Transverse colon (tissue), 4 donors: ENCODE measurements at regions not wholly inside any gene's neighbourhood (a gene's known extent, or its start where the extent isn't known, plus 50 kb on each side); places are given as distances from the start of the nearest gene placed in this dataset.

Source experiments
- DNase-seq: peaks from one replicate; pipeline ENCODE4 v3.0.0-alpha.2; 2019
- H3K27ac ChIP-seq, 4 donors: fragments of 200-600 bp; sonication (generic); 2 replicates each; pipeline ENCODE4 v1.5.1; 2016 to 2018; ENCODE audit warnings: inconsistent platforms in 4 of 4
- H3K27me3 ChIP-seq: fragments of 200-600 bp; sonication (generic); 2 replicates; pipeline ENCODE4 v1.5.1; 2017; ENCODE audit warnings: inconsistent platforms
- H3K36me3 ChIP-seq, 4 donors: fragments of 200-600 bp; sonication (generic); 2 replicates each; pipeline ENCODE4 v1.5.1; 2017 to 2019; ENCODE audit warnings: inconsistent platforms in 4 of 4
- H3K4me1 ChIP-seq, 4 donors: fragments of 200-600 bp; sonication (generic); 2 replicates each; pipeline ENCODE4 v1.5.1; 2017 to 2020; ENCODE audit warnings: inconsistent platforms in 4 of 4
- H3K4me3 ChIP-seq, 4 donors: fragments of 200-600 bp; sonication (generic); 1 replicate in 1 of 4; 2 replicates in 3 of 4; pipeline versions ENCODE4 v1.5.1 to v1.6.1; 2017 to 2019; ENCODE audit warnings: inconsistent platforms in 4 of 4
- H3K9me3 ChIP-seq, 2 donors: fragments of 200-600 bp; sonication (generic); 2 replicates each; pipeline ENCODE4 v1.5.1; 2017 to 2019; ENCODE audit warnings: inconsistent platforms in 2 of 2
- EP300 ChIP-seq: sonication (generic); formaldehyde crosslinking; IDR thresholded peaks from one replicate; pipeline ENCODE4 v1.6.1; 2017; ENCODE audit warnings: antibody characterized with exemption, low read depth
- POLR2A ChIP-seq: fragments of 450-650 bp; IDR thresholded peaks from one replicate; pipeline ENCODE4 v1.6.1; 2016; ENCODE audit warnings: antibody characterized with exemption, mild to moderate bottlenecking, moderate library complexity
- POLR2AphosphoS5 ChIP-seq, 3 donors: sonication (generic); formaldehyde crosslinking; IDR thresholded peaks; one replicate each; pipeline ENCODE4 v1.6.1; 2016; ENCODE audit warnings: antibody characterized with exemption in 3 of 3
- WGBS, 2 donors: methylation state at CpG; one replicate each; pipeline ENCODE4 v1.1.5; 2018; ENCODE audit warnings: low coverage in 1 of 2; 5-methylcytosine and 5-hydroxymethylcytosine counted together
- in situ Hi-C, 4 donors: fragments of 200-750 bp; cut with MboI; loops; one replicate each; pipeline versions ENCODE4 v1.15.0 to v1.15.1; 2017; ENCODE audit warnings: low sequenced_read_pairs in 3 of 4, low pct_ligation_motif_present in 1 of 4, low pct_unique_long_range_greater_than_20kb in 1 of 4
- intact Hi-C: fragments of 100-400 bp; cut with DNase I; formaldehyde crosslinking; loops from one replicate; pipeline ENCODE4 v1.15.1; 2023; ENCODE audit warnings: low total_unique reads
- TF ChIP-seq, protein P1 (sequence below), 5 experiments: fragments of 200-600 bp in 3 of 5; fragments of 450-650 bp in 2 of 5; sonication (generic) in 3 of 5; IDR thresholded peaks; 1 replicate in 2 of 5; 2 replicates in 3 of 5; pipeline ENCODE4 v1.5.1; 2016 to 2017; ENCODE audit warnings: antibody characterized with exemption in 5 of 5, inconsistent platforms in 3 of 5, mild to moderate bottlenecking in 2 of 5, moderate library complexity in 1 of 5

DNA sequence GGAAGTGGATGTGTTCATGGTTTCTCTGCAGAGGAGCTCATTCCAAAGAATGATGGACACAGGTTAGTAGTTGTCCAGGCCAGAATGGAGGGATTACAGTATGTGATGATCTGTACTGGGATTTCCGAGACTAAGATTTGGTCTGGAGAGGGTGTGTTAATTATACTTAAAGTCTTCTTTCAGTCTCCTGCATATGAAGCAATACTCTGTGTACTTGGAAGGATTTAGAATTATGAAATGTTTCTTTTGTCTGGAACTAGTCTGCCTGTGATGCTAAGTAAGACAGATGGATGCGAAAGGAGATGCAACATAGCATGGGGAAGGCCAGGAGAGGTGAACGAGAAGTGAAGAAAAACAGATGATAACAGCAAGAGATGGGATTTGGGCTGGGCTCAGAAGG, 305.1 kb upstream of the LYZL1 start:
- H3K27ac ChIP-seq = no peak overlapping the region
- no peak for TF ChIP-seq EP300
- no peak for TF ChIP-seq POLR2AphosphoS5 (IDR thresholded peaks at IDR 0.05)
- no peak for TF ChIP-seq POLR2A
- TF ChIP-seq, protein P1, sequence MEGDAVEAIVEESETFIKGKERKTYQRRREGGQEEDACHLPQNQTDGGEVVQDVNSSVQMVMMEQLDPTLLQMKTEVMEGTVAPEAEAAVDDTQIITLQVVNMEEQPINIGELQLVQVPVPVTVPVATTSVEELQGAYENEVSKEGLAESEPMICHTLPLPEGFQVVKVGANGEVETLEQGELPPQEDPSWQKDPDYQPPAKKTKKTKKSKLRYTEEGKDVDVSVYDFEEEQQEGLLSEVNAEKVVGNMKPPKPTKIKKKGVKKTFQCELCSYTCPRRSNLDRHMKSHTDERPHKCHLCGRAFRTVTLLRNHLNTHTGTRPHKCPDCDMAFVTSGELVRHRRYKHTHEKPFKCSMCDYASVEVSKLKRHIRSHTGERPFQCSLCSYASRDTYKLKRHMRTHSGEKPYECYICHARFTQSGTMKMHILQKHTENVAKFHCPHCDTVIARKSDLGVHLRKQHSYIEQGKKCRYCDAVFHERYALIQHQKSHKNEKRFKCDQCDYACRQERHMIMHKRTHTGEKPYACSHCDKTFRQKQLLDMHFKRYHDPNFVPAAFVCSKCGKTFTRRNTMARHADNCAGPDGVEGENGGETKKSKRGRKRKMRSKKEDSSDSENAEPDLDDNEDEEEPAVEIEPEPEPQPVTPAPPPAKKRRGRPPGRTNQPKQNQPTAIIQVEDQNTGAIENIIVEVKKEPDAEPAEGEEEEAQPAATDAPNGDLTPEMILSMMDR (IDR thresholded peaks at IDR 0.05) = no peak
- DNase-seq = no peak
- in situ Hi-C loops (loop anchor here in 2 of 4 donors (10.0 kb wide), 1 partner anchor 319 kb away; no protein-coding TSS in a partner anchor), intact Hi-C loops (no loop called here)
- H3K9me3 ChIP-seq = no peaks in the 10 kb centered on the region
- H3K4me1 ChIP-seq = peaks cover 0 to 7% (median 3%) of the 10 kb centered on the region in 4 donors
- no peaks in the 10 kb centered on the region for H3K27me3 ChIP-seq
- 54 to 67% methylated on average over 3 of the region's 3 CpGs for WGBS, 2 donors
- H3K4me3 ChIP-seq = no peak overlapping the region
- H3K36me3 ChIP-seq = no peaks in the 10 kb centered on the region

DNA sequence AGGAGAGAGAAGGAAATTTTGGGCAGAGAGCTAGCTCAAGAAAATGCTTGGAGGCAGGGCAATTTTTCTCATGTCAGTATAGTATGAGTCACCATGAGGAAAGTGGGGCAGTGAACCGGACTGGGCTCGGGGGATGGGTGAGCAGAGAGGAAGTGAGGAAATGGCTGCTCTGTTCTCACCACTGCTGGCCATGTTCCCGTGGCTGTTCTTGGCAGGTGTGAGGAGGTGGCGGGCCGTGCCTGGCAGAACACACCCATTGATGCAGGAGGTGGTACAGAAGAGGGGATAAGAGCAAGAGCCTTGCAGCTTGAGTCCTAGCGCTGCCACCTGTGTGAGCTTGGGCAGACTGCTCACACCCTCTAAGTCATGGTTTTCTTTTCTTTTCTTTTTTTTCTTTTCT, 304.4 kb upstream of the LYZL1 start:
- H3K36me3 ChIP-seq = no peaks in the 10 kb centered on the region
- in situ Hi-C loops = loop anchor here in 2 of 4 donors (10.0 kb wide), 1 partner anchor 320 kb away; no protein-coding TSS in a partner anchor
- H3K4me3 ChIP-seq = no peak overlapping the region
- DNase-seq = peak; percentile 44
- no peaks in the 10 kb centered on the region for H3K9me3 ChIP-seq
- TF ChIP-seq, protein P1 (IDR thresholded peaks at IDR 0.05) = no peak
- no peak for TF ChIP-seq POLR2AphosphoS5 (IDR thresholded peaks at IDR 0.05)
- no peak for TF ChIP-seq POLR2A
- no peak for TF ChIP-seq EP300
- peaks cover 0 to 7% (median 3%) of the 10 kb centered on the region in 4 donors for H3K4me1 ChIP-seq
- intact Hi-C loops = no loop called here
- 23 to 27% methylated on average over 3 to 6 of the region's 6 CpGs for WGBS, 2 donors
- H3K27me3 ChIP-seq = no peaks in the 10 kb centered on the region
- H3K27ac ChIP-seq = no peak overlapping the region

DNA sequence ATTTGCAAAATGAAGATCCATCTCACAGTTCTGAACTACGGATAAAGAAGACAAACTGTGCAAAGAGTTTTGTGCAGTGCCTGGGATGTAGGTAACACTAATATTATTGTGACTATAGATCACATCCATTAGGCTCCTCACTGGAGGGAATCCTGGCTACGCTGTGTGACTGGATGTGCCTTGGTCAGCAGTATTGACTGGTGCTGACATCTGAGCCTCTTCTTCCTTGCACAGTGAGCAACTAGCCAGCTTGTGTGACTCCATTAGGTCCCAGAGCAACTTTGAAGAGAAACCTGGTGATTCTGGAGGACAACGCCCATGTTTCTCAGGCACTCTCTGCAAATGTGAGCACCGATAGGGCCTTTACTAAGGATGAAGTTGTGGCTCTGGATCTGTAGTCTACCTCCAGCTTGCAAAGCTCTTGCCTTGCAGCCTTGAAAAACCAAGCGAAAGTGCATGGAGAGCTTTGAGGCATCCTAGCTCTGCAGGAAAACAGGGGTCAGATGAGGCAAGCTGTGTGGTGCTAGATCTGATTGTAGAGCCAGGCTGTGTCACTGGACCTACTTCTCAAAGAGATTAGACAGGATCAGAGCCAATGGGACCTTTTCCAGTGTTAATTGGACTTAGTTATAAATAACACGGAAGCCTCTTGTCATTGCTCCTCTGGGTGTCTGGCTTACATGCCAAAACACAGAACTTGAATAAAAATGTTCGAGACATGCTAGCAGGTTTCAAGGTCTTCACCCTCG, 303.6 kb upstream of the LYZL1 start:
- H3K4me3 ChIP-seq = no peak overlapping the region
- H3K9me3 ChIP-seq = no peaks in the 10 kb centered on the region
- no peak for DNase-seq
- WGBS, 2 donors = 48 to 87% methylated on average over 3 to 8 of the region's 8 CpGs
- H3K27ac ChIP-seq = no peak overlapping the region
- no peaks in the 10 kb centered on the region for H3K27me3 ChIP-seq
- H3K4me1 ChIP-seq = peaks cover 0 to 7% (median 3%) of the 10 kb centered on the region in 4 donors
- no peak for TF ChIP-seq EP300
- intact Hi-C loops (no loop called here), in situ Hi-C loops (loop anchor here in 2 of 4 donors (10.0 kb wide), 1 partner anchor 321 kb away; no protein-coding TSS in a partner anchor)
- H3K36me3 ChIP-seq = no peaks in the 10 kb centered on the region

DNA sequence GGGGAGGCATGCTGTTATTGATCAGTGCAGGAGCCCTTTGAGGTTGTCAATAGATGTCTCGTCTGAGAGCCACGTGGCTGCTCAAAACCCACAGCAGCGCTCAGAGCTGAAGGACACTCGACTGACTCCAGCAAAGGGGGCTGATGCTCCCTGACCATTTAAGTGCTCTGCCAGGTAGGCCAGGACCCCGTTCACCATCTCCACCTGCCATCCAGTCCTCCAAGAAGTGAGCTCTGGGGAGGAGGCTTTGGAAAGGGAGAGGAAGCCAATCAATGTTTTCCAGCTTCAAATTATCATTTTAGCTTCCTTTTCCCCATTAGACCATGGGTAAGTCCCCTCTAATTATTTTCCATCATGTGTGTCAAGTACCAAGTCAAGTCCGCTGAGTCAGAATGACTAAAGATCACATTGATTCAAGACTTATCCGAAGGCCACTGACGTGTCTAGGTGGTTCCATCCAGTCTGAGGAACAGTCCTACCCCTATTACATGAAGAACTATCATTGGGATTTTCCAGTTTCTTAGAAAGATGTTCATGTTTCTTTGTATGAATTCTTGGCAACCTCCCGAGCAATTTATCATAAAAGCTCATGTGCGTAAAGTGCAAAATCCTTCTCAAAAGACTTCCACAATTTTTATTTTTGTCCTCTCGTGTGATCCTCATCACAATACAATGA, 302.6 kb upstream of the LYZL1 start:
- Histone ChIP-seq H3K27ac (no peak overlapping the region), H3K4me1 (peaks cover 0 to 7% (median 3%) of the 10 kb centered on the region in 4 donors), H3K4me3 (no peak overlapping the region), H3K36me3 (no peaks in the 10 kb centered on the region), H3K9me3 (no peaks in the 10 kb centered on the region), H3K27me3 (no peaks in the 10 kb centered on the region)
- no peak for DNase-seq
- TF ChIP-seq POLR2A (no peak), POLR2AphosphoS5 (IDR thresholded peaks at IDR 0.05) (no peak), EP300 (no peak)
- TF ChIP-seq, protein P1 (IDR thresholded peaks at IDR 0.05) = no peak
- in situ Hi-C loops = loop anchor here in 2 of 4 donors (10.0 kb wide), 1 partner anchor 321 kb away; no protein-coding TSS in a partner anchor
- intact Hi-C loops = no loop called here
- WGBS, 2 donors = 83 to 94% methylated on average over 8 to 11 of the region's 11 CpGs
